GM19438 (cell line): ENCODE measurements at regions not wholly inside any gene's neighbourhood (a gene's known extent, or its start where the extent isn't known, plus 50 kb on each side); places are given as distances from the start of the nearest gene placed in this dataset.
"Not testable (repeated sequence)": the region's sequence is repeated elsewhere in the genome, so short reads cannot be mapped to it uniquely, and the experiment has no call there.

Source experiments
- ATAC-seq: cut with Tn5 transposase; IDR thresholded peaks from one replicate; pipeline ENCODE4 v1.9.1; 2021; ENCODE audit warnings: low read depth; ENCODE audit not compliant: unreplicated experiment

DNA sequence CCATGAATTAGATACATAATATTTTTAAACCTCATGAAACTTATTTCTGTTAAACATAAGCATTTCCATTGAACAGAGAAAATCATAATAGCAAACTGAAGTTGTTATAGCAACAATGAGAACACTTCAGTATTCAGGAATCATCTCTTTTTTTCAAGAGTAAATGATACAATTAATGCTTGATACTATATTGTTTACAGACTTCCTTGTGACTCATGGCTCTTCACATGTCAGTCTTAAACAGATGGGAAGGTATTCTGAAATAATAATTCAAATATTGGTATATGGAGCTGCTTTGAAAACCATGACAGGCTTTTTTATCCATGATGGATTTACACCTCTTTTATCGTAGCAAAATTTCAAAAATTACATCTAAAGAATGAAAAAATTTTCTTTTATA lies 226.5 kb upstream of the RBMS1 start:
- ATAC-seq: no peak

- no peak for ATAC-seq
Measured at GRCh38 chr2:160721089-160722040, 227.8 kb upstream of the RBMS1 start.

DNA sequence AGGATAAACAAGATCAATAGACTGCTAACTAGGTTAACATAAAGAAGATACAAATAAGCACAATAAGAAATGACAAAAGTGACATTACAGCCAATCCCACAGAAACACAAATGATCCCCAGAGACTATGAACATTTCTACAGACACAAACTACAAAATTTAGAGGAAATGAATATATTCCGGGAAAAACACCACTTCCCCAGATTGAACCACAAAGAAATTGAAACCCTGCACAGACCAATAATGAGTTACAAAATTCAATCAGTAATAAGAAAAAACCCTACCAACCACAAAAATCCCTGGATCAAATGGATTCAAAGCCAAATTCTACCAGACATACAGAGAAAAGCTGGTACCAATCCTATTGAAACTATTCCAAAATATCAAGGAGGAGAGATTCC lies 232.4 kb upstream of the RBMS1 start:
- no peak for ATAC-seq

GRCh38 chr2:160730296-160730995 lies 236.8 kb upstream of the RBMS1 start:
- no peak for ATAC-seq

DNA sequence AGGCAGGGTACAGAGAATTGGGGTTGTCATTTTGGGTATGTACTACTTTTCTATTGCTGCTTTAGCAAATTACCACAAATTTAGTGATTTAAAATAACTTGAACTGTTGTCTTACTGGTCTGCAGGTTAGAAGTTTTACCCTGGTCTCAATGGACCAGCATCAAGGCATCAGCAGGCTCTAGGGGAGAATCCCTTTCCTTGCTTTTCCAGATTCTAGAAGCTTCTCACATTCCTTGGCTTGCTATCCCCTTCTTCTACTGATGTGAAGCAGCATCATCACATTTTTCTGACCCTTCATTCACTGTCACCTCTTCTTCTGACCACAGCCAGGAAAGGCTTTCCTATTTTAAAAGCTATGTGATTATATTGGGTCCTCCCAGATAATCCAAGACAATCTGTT lies 237.8 kb upstream of the RBMS1 start:
- no peak for ATAC-seq

DNA sequence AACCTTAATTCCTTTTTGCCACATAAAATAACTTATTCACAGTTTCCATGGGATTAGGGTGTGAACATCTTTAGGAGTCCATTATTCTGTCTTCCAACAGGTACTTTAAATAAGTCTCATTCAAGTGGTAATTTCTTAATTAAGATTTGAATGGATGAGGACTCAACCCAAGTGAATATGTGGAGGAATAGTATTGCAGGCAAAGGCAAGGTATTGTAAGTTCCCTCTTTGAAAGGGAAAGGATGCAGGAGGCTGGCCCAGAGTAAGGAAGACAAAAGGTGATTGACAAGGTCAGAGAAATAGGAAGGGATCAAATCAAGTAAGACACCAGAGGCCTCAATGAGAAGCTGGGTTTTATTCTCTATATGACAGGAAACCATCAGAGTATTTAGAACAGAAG lies 238.2 kb upstream of the RBMS1 start:
- ATAC-seq: no peak

DNA sequence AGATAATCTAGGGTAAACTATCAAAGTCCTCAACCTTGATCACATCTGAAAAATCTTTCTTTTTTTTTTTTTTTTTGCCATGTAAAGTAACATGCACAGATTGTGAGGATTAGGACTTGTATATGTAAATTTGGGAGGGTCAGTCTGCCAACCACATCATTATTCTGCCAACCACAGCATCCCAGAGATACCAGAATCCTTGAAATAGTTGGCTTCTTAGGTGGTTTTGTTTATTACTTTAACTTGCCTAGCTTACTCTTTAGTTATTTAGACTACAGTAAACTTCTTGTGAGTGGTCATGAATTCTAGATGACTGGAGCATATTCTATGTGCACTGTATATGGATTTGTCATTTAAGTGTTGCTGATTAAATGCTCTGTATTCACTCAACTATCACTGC lies 242.1 kb upstream of the RBMS1 start:
- ATAC-seq: no peak

GRCh38 chr2:160736148-160737028 lies 242.8 kb upstream of the RBMS1 start:
- ATAC-seq: no peak

- ATAC-seq: no peak
Measured at GRCh38 chr2:160737247-160737646, 243.6 kb upstream of the RBMS1 start.

GRCh38 chr2:160741271-160741670 lies 247.7 kb upstream of the RBMS1 start:
- no peak for ATAC-seq

DNA sequence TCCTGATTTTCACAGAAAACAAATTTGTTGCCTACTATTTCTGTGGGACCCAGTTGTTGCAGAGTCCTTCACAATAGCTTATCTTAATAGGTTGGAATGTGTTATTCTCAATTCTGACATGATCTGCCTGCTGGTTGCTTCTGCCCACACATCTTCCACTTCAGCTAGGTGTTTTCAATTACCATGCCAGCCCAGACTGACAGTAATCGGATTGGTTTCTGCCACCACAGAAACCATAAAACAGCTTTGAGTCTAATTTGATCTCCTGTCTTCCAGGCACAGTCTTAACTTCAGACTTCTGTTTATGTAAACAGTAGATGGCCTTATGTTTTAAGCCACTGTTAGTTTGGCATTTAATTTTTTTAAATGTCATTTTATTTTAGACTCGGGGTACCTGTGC lies 248.2 kb upstream of the RBMS1 start:
- ATAC-seq: no peak

- no peak for ATAC-seq
Measured at GRCh38 chr2:160742667-160743066, 249.1 kb upstream of the RBMS1 start.

DNA sequence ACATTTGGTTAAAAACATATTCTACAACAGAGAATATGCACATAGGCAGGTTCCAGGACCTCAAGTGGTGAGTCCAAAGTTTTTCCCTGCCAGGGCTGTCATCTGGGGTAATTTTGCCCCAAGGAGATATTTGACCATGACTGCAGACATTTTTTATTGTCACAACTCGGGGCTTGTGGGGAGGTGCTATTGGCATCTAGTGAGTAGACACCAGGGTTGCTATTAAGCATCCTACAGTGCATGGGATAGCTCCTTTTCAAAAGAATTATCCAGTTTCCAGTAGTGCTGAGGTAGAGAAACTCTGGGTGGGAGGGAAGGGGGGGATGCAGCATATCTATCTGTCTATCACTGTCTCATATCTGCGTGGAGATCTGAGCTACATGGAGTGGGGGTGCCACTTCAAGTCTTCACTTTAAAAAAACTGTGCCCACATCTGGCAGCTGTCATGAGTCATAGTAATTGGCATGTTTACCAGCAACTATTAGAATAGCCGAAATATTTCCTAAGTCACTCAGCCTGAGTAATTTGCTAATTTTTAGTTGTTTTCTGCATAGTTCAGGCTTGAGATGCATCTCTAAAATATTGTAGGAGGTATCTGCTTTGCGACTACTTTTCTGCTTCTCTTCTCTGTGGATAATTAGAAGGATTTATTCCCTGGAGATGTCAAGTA lies 254.0 kb upstream of the RBMS1 start:
- no peak for ATAC-seq

- no peak for ATAC-seq
Measured at GRCh38 chr2:160751021-160751420, 257.4 kb upstream of the RBMS1 start.

GRCh38 chr2:160752475-160753330 lies 259.1 kb upstream of the RBMS1 start:
- no peak for ATAC-seq

DNA sequence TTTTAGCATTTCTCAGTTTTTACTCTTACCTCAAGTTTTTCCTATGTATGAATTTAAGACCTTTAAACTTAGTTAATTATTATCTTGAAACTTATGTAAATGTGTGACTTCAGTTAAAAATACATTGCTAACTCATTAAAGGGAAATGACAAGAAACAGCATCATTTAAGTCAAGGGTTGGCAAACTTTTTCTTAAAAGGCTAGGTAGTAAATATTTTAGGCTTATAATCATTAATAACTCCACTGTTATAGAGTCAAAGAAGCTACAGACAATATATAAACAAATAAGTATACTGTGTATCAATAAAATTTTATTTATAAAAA lies 259.7 kb upstream of the RBMS1 start:
- ATAC-seq: no peak

DNA sequence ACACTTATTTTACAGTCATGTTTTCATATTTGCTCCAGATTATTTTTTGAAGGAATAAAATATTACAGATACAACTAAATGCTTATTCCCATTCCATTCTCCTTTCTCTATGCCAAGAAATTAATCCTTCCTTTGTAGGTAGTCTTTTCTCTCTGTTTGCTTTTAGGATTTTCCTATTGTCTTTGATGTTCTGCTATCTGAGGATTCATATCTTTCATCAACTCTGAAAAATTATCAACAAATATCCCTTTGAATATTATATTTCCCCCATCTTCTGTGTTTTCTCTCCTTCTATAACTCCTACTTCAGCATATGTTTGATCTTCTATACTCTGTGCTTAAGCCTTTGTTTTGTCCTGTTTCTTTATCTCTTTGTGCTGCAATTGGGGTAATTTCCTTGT lies 260.4 kb upstream of the RBMS1 start:
- ATAC-seq: no peak

GRCh38 chr2:160756481-160756880 lies 262.9 kb upstream of the RBMS1 start:
- no peak for ATAC-seq

GRCh38 chr2:160762493-160763128 lies 269.0 kb upstream of the RBMS1 start:
- ATAC-seq: not testable (repeated sequence)
